GM19351 (cell line): ENCODE measurements at regions not wholly inside any gene's neighbourhood (a gene's known extent, or its start where the extent isn't known, plus 50 kb on each side); places are given as distances from the start of the nearest gene placed in this dataset.

Experiments
- ATAC-seq: cut with Tn5 transposase; IDR thresholded peaks from one replicate; pipeline ENCODE4 v1.9.1; 2021; ENCODE audit warnings: mild to moderate bottlenecking, moderate library complexity; ENCODE audit not compliant: unreplicated experiment

- no peak for ATAC-seq
Observed at GRCh38 chr13:50428183-50428877, 413.1 kb downstream of the KCNRG start.

- no peak for ATAC-seq
Observed at GRCh38 chr13:50435011-50435410, 408.5 kb downstream of the DLEU7 start.

- no peak for ATAC-seq
Observed at GRCh38 chr13:50437252-50437651, 406.2 kb downstream of the DLEU7 start.

- ATAC-seq = no peak
Observed at GRCh38 chr13:50438351-50438750, 405.1 kb downstream of the DLEU7 start.

- ATAC-seq = no peak
Observed at GRCh38 chr13:50441130-50441529, 402.4 kb downstream of the DLEU7 start.

GRCh38 chr13:50444726-50445125 is 398.8 kb downstream of the DLEU7 start:
- ATAC-seq = no peak

GRCh38 chr13:50446611-50447010 is 396.9 kb downstream of the DLEU7 start:
- ATAC-seq = no peak

GRCh38 chr13:50448535-50448998 is 394.9 kb downstream of the DLEU7 start:
- ATAC-seq = no peak

GRCh38 chr13:50449465-50449864 is 394.0 kb downstream of the DLEU7 start:
- no peak for ATAC-seq

- no peak for ATAC-seq
Observed at GRCh38 chr13:50450279-50450678, 393.2 kb downstream of the DLEU7 start.

GRCh38 chr13:50451609-50452008 is 391.9 kb downstream of the DLEU7 start:
- no peak for ATAC-seq

GRCh38 chr13:50452028-50452427 is 391.5 kb downstream of the DLEU7 start:
- no peak for ATAC-seq

- ATAC-seq = no peak
Observed at GRCh38 chr13:50452756-50453155, 390.7 kb downstream of the DLEU7 start.

GRCh38 chr13:50453188-50453587 is 390.3 kb downstream of the DLEU7 start:
- ATAC-seq = no peak

GRCh38 chr13:50456111-50456510 is 387.4 kb downstream of the DLEU7 start:
- ATAC-seq = no peak

- no peak for ATAC-seq
Observed at GRCh38 chr13:50457415-50458393, 385.8 kb downstream of the DLEU7 start.

- no peak for ATAC-seq
Observed at GRCh38 chr13:50459046-50459445, 384.4 kb downstream of the DLEU7 start.

GRCh38 chr13:50459658-50460057 is 383.8 kb downstream of the DLEU7 start:
- no peak for ATAC-seq

GRCh38 chr13:50460358-50460757 is 383.1 kb downstream of the DLEU7 start:
- ATAC-seq = no peak

- no peak for ATAC-seq
Observed at GRCh38 chr13:50461189-50461588, 382.3 kb downstream of the DLEU7 start.

- ATAC-seq = no peak
Observed at GRCh38 chr13:50463719-50464118, 379.8 kb downstream of the DLEU7 start.
